Smooth muscle cell (in vitro differentiated cells): ENCODE measurements at regions not wholly inside any gene's neighbourhood (a gene's known extent, or its start where the extent isn't known, plus 50 kb on each side); places are given as distances from the start of the nearest gene placed in this dataset.
A peak's percentile ranks its signal among the peaks of the same experiment; 100 is the strongest.

Experiments used
- DNase-seq: peaks from one replicate; lab custom pipeline; 2025; ENCODE audit not compliant: unreplicated experiment; lab: John Stamatoyannopoulos, UW
- H2AFZ ChIP-seq: fragments of 200-600 bp; sonication (generic); 2 replicates; pipeline ENCODE4 v1.6.0; 2016; ENCODE audit warnings: antibody characterized with exemption, low read depth, mild to moderate bottlenecking
- H3F3A ChIP-seq: fragments of 200-600 bp; sonication (generic); 2 replicates; pipeline ENCODE4 v1.6.0; 2017; ENCODE audit warnings: antibody characterized with exemption, low read depth
- H3K27ac ChIP-seq: fragments of 200-600 bp; sonication (generic); 2 replicates; pipeline ENCODE4 v1.5.1; 2016; ENCODE audit warnings: low read depth, mild to moderate bottlenecking
- H3K27me3 ChIP-seq: fragments of 200-600 bp; sonication (generic); 2 replicates; pipeline ENCODE4 v1.6.1; 2016; ENCODE audit warnings: low read depth, mild to moderate bottlenecking
- H3K36me3 ChIP-seq: fragments of 200-600 bp; sonication (generic); 2 replicates; pipeline ENCODE4 v1.5.1; 2016; ENCODE audit warnings: low read depth
- H3K4me1 ChIP-seq: fragments of 200-600 bp; sonication (generic); 2 replicates; pipeline ENCODE4 v1.5.1; 2016; ENCODE audit warnings: low read depth
- H3K4me2 ChIP-seq: fragments of 200-600 bp; sonication (generic); 2 replicates; pipeline ENCODE4 v1.6.0; 2016; ENCODE audit warnings: mild to moderate bottlenecking
- H3K4me3 ChIP-seq: fragments of 200-600 bp; sonication (generic); 2 replicates; pipeline ENCODE4 v1.5.1; 2016; ENCODE audit warnings: mild to moderate bottlenecking
- H3K79me2 ChIP-seq: fragments of 200-600 bp; sonication (generic); 2 replicates; pipeline ENCODE4 v1.6.0; 2016; ENCODE audit warnings: low read depth, mild to moderate bottlenecking
- H3K9ac ChIP-seq: fragments of 200-600 bp; sonication (generic); 2 replicates; pipeline ENCODE4 v1.6.0; 2016; ENCODE audit warnings: low read depth
- H3K9me3 ChIP-seq: fragments of 200-600 bp; sonication (generic); replicated peaks from 2 replicates; pipeline ENCODE4 v1.5.1; 2016; ENCODE audit warnings: low read depth
- H4K20me1 ChIP-seq: fragments of 200-600 bp; sonication (generic); 2 replicates; pipeline ENCODE4 v1.6.0; 2016; ENCODE audit warnings: low read depth
- WGBS: methylation state at CpG from one replicate; pipeline ENCODE4 v1.1.7; 2016; ENCODE audit warnings: low lambda C conversion rate; 5-methylcytosine and 5-hydroxymethylcytosine counted together
- TF ChIP-seq, protein P1 (sequence below): fragments of 200-600 bp; sonication (generic); IDR thresholded peaks from 2 replicates; pipeline ENCODE4 v1.5.1; 2017; ENCODE audit warnings: borderline replicate concordance, mild to moderate bottlenecking, antibody characterized with exemption; ENCODE audit not compliant: insufficient read depth, poor library complexity, severe bottlenecking

GRCh38 chr6:56899311-56899710 lies 55.6 kb upstream of the BEND6 start:
- Histone ChIP-seq H3K9me3 (no peaks in the 10 kb centered on the region), H3K27me3 (no peaks in the 10 kb centered on the region), H2AFZ (no peak overlapping the region), H3K79me2 (no peaks in the 10 kb centered on the region), H3K36me3 (no peaks in the 10 kb centered on the region), H3K9ac (no peak overlapping the region), H3K27ac (no peak overlapping the region), H3K4me3 (no peak overlapping the region), H3K4me1 (no peaks in the 10 kb centered on the region), H3F3A (no peaks in the 10 kb centered on the region), H3K4me2 (no peak overlapping the region), H4K20me1 (no peaks in the 10 kb centered on the region)
- 89% methylated on average over 1 of the region's 1 CpG for WGBS
- TF ChIP-seq, protein P1, sequence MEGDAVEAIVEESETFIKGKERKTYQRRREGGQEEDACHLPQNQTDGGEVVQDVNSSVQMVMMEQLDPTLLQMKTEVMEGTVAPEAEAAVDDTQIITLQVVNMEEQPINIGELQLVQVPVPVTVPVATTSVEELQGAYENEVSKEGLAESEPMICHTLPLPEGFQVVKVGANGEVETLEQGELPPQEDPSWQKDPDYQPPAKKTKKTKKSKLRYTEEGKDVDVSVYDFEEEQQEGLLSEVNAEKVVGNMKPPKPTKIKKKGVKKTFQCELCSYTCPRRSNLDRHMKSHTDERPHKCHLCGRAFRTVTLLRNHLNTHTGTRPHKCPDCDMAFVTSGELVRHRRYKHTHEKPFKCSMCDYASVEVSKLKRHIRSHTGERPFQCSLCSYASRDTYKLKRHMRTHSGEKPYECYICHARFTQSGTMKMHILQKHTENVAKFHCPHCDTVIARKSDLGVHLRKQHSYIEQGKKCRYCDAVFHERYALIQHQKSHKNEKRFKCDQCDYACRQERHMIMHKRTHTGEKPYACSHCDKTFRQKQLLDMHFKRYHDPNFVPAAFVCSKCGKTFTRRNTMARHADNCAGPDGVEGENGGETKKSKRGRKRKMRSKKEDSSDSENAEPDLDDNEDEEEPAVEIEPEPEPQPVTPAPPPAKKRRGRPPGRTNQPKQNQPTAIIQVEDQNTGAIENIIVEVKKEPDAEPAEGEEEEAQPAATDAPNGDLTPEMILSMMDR = no peak
- no peak for DNase-seq

DNA sequence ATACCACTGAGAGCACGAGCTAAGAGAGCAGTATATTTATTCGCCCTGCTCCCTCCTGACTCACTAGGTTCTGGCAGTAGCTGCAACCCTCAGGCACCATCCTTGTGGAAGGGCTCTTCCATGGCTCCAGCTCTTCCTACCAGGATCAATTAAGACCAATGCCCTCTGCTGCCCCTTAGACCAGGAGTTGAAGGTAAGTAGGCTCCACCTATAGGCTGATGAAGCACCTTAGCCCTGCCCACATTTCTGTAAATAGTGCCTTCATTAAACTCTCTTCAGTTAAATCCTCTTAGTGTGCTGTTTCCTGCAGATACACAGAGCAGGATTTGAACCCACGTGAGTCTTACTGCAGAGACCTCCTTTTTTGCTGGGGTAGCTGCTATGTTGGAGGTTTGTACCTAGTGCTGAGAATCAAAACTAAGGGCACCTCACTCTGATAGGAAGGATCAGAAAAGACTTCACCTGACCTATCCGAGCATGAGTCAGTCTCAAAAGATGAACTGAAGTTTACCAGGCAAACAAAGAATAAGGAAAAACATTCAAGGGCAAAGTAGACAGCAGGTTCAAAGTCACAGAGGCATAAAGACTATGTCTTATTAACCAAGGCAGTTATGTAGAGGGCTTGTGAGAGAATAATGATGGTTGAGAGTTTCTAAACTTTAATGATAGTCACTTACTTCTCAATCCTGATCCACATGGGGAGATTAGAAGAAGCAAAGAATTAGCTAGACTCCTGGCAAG lies 56.9 kb upstream of the BEND6 start:
- TF ChIP-seq, protein P1 = no peak
- Histone ChIP-seq H3K79me2 (no peaks in the 10 kb centered on the region), H3K27ac (no peak overlapping the region), H4K20me1 (no peaks in the 10 kb centered on the region), H3K36me3 (no peaks in the 10 kb centered on the region), H3K9ac (no peak overlapping the region), H2AFZ (no peak overlapping the region), H3K4me1 (no peaks in the 10 kb centered on the region), H3K4me3 (no peak overlapping the region), H3K4me2 (no peak overlapping the region), H3F3A (no peaks in the 10 kb centered on the region), H3K9me3 (no peaks in the 10 kb centered on the region), H3K27me3 (no peaks in the 10 kb centered on the region)
- 94% methylated on average over 4 of the region's 4 CpGs for WGBS
- DNase-seq = no peak

DNA sequence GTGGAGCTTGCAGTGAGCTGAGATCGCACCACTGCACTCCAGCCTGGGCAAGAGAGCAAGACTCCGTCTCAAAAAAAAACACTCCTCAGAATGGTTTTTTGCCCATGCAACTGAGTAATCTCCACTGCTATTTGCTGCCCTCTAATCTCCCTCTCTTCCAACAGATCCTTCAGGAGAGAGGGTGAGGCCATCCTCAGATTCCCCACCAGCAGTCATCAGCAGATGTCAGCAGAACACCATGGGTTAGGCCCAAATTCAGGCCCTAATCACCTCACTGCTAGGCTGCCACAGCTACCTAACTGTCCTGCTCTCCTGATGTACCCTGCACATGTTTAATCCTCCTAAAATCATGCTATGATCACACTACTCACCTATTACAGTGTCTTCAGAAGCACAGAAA lies 63.2 kb upstream of the BEND6 start:
- TF ChIP-seq, protein P1 = no peak
- no peak for DNase-seq
- no peaks in the 10 kb centered on the region for H3K36me3 ChIP-seq
- no peaks in the 10 kb centered on the region for H4K20me1 ChIP-seq
- no peaks in the 10 kb centered on the region for H3K9me3 ChIP-seq
- H2AFZ ChIP-seq = no peak overlapping the region
- H3K9ac ChIP-seq = no peak overlapping the region
- H3K4me2 ChIP-seq = no peak overlapping the region
- no peaks in the 10 kb centered on the region for H3K27me3 ChIP-seq
- WGBS = 88% methylated on average over 2 of the region's 2 CpGs
- H3F3A ChIP-seq = peaks cover 4% of the 10 kb centered on the region
- H3K79me2 ChIP-seq = no peaks in the 10 kb centered on the region
- peaks cover 10% of the 10 kb centered on the region for H3K4me1 ChIP-seq
- no peak overlapping the region for H3K4me3 ChIP-seq
- peak overlapping the region; percentile 92 for H3K27ac ChIP-seq

DNA sequence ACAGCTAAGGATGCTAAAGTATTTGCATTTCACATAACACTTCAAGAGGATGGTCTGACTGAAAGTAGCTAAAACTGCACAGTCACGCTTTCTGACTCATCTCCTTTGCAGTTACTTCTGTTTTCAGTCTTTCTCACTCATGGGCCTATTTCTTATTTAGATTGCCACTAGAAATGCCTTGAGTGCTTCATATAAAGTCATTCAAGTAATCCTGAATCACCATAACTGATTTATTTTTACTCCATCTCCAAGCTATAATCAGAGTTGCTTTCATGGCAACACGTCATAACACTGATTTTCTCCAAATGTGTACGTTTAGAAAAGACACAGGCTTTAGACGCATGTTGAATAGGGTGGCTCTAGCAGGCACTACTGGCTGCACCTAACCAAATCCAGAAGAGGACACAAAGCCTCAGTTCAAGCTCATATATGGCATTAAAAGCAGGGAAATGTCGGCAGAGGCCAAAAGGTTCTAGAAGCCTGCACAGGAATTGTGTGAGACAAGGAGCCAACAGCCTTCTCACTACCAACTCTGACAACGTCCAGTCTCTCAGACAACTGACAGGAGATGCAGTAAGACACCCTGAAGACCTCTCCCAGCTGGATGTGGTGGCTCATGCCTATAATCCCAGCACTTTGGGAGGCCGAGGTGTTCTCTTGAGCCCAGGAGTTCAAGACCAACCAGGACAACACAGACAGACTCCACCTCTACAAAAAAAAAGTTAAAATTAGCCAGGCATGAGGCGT lies 64.1 kb upstream of the BEND6 start:
- Histone ChIP-seq H3F3A (peaks cover 4% of the 10 kb centered on the region), H4K20me1 (no peaks in the 10 kb centered on the region), H3K4me1 (peaks cover 10% of the 10 kb centered on the region), H3K27me3 (no peaks in the 10 kb centered on the region), H3K9me3 (no peaks in the 10 kb centered on the region), H3K79me2 (no peaks in the 10 kb centered on the region), H3K4me3 (no peak overlapping the region), H3K27ac (peak overlapping the region; percentile 92), H3K4me2 (peak overlapping the region; percentile 68), H2AFZ (peak overlapping the region; percentile 78), H3K36me3 (no peaks in the 10 kb centered on the region), H3K9ac (peak overlapping the region; percentile 69)
- TF ChIP-seq, protein P1 = no peak
- 45% methylated on average over 8 of the region's 8 CpGs for WGBS
- DNase-seq = no peak
